Hepatocyte (in vitro differentiated cells): ENCODE measurements at regions not wholly inside any gene's neighbourhood (a gene's known extent, or its start where the extent isn't known, plus 50 kb on each side); places are given as distances from the start of the nearest gene placed in this dataset.

Experiments
- DNase-seq: peaks from one replicate; pipeline ENCODE4 v3.0.0-alpha.2; 2016; ENCODE audit warnings: low spot score
- H2AFZ ChIP-seq: fragments of 200-600 bp; sonication (generic); 2 replicates; pipeline ENCODE4 v1.6.0; 2016; ENCODE audit warnings: antibody characterized with exemption, mild to moderate bottlenecking
- H3K27ac ChIP-seq: fragments of 200-600 bp; sonication (generic); 2 replicates; pipeline ENCODE4 v1.5.1; 2016; ENCODE audit warnings: mild to moderate bottlenecking
- H3K27me3 ChIP-seq: fragments of 200-600 bp; sonication (generic); 2 replicates; pipeline ENCODE4 v1.6.1; 2016
- H3K36me3 ChIP-seq: fragments of 200-600 bp; sonication (generic); replicated peaks from 2 replicates; pipeline ENCODE4 v1.5.1; 2016; ENCODE audit warnings: low read depth; ENCODE audit not compliant: insufficient read depth
- H3K4me1 ChIP-seq: fragments of 200-600 bp; sonication (generic); 2 replicates; pipeline ENCODE4 v1.5.1; 2016; ENCODE audit warnings: mild to moderate bottlenecking, moderate library complexity; ENCODE audit not compliant: insufficient read depth
- H3K4me2 ChIP-seq: fragments of 200-600 bp; sonication (generic); 2 replicates; pipeline ENCODE4 v1.6.0; 2016
- H3K4me3 ChIP-seq: fragments of 200-600 bp; sonication (generic); 2 replicates; pipeline ENCODE4 v1.5.1; 2016; ENCODE audit warnings: mild to moderate bottlenecking
- H3K79me2 ChIP-seq: fragments of 200-600 bp; sonication (generic); 2 replicates; pipeline ENCODE4 v1.6.0; 2017; ENCODE audit warnings: mild to moderate bottlenecking
- H3K9me2 ChIP-seq: fragments of 200-600 bp; sonication (generic); replicated peaks from 2 replicates; pipeline ENCODE4 v1.6.0; 2017; ENCODE audit warnings: mild to moderate bottlenecking; ENCODE audit not compliant: insufficient read depth
- H3K9me3 ChIP-seq: fragments of 200-600 bp; sonication (generic); 2 replicates; pipeline ENCODE4 v1.5.1; 2016; ENCODE audit warnings: low read depth, mild to moderate bottlenecking
- H4K20me1 ChIP-seq: fragments of 200-600 bp; sonication (generic); 2 replicates; pipeline ENCODE4 v1.6.0; 2016; ENCODE audit warnings: mild to moderate bottlenecking; ENCODE audit not compliant: insufficient read depth, poor library complexity, severe bottlenecking
- EZH2 ChIP-seq: fragments of 200-600 bp; sonication (generic); IDR thresholded peaks from 2 replicates; pipeline ENCODE4 v1.6.1; 2016; ENCODE audit warnings: antibody characterized with exemption, mild to moderate bottlenecking, borderline replicate concordance
- EZH2phosphoT487 ChIP-seq: fragments of 200-600 bp; sonication (generic); IDR thresholded peaks from one replicate; pipeline ENCODE4 v1.6.1; 2018; ENCODE audit warnings: antibody characterized with exemption, mild to moderate bottlenecking, low read depth, moderate library complexity; ENCODE audit not compliant: unreplicated experiment, severe bottlenecking
- WGBS: methylation state at CpG from one replicate; pipeline ENCODE4 v1.1.6; 2016; ENCODE audit warnings: low lambda C conversion rate; ENCODE audit errors: missing lambda C conversion rate; 5-methylcytosine and 5-hydroxymethylcytosine counted together
- TF ChIP-seq, protein P1 (sequence below): fragments of 200-600 bp; sonication (generic); IDR thresholded peaks from 2 replicates; pipeline ENCODE4 v1.5.1; 2016; ENCODE audit warnings: antibody characterized with exemption, mild to moderate bottlenecking; ENCODE audit not compliant: poor library complexity

- H4K20me1 ChIP-seq: no peaks in the 10 kb centered on the region
- no peak overlapping the region for H3K4me3 ChIP-seq
- no peaks in the 10 kb centered on the region for H3K27me3 ChIP-seq
- H3K27ac ChIP-seq: no peak overlapping the region
- no peaks in the 10 kb centered on the region for H3K36me3 ChIP-seq
- DNase-seq: no peak
- 63% methylated on average over 3 of the region's 3 CpGs for WGBS
- no peaks in the 10 kb centered on the region for H3K9me3 ChIP-seq
- no peak overlapping the region for H2AFZ ChIP-seq
- no peaks in the 10 kb centered on the region for H3K4me1 ChIP-seq
- no peak for TF ChIP-seq EZH2phosphoT487
- no peaks in the 10 kb centered on the region for H3K9me2 ChIP-seq
- no peak overlapping the region for H3K4me2 ChIP-seq
- no peaks in the 10 kb centered on the region for H3K79me2 ChIP-seq
Measured at GRCh38 chr1:95730986-95731385, 497.0 kb downstream of the RWDD3 start.

GRCh38 chr1:95731466-95731865 lies 497.5 kb downstream of the RWDD3 start:
- H2AFZ ChIP-seq: no peak overlapping the region
- no peaks in the 10 kb centered on the region for H3K9me2 ChIP-seq
- H3K36me3 ChIP-seq: no peaks in the 10 kb centered on the region
- no peak overlapping the region for H3K4me3 ChIP-seq
- H3K4me1 ChIP-seq: no peaks in the 10 kb centered on the region
- TF ChIP-seq EZH2phosphoT487 (no peak), EZH2 (no peak)
- TF ChIP-seq, protein P1, sequence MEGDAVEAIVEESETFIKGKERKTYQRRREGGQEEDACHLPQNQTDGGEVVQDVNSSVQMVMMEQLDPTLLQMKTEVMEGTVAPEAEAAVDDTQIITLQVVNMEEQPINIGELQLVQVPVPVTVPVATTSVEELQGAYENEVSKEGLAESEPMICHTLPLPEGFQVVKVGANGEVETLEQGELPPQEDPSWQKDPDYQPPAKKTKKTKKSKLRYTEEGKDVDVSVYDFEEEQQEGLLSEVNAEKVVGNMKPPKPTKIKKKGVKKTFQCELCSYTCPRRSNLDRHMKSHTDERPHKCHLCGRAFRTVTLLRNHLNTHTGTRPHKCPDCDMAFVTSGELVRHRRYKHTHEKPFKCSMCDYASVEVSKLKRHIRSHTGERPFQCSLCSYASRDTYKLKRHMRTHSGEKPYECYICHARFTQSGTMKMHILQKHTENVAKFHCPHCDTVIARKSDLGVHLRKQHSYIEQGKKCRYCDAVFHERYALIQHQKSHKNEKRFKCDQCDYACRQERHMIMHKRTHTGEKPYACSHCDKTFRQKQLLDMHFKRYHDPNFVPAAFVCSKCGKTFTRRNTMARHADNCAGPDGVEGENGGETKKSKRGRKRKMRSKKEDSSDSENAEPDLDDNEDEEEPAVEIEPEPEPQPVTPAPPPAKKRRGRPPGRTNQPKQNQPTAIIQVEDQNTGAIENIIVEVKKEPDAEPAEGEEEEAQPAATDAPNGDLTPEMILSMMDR: no peak
- H3K9me3 ChIP-seq: no peaks in the 10 kb centered on the region
- no peak overlapping the region for H3K27ac ChIP-seq
- H4K20me1 ChIP-seq: no peaks in the 10 kb centered on the region
- no peaks in the 10 kb centered on the region for H3K79me2 ChIP-seq
- no peak overlapping the region for H3K4me2 ChIP-seq
- DNase-seq: no peak
- H3K27me3 ChIP-seq: no peaks in the 10 kb centered on the region

DNA sequence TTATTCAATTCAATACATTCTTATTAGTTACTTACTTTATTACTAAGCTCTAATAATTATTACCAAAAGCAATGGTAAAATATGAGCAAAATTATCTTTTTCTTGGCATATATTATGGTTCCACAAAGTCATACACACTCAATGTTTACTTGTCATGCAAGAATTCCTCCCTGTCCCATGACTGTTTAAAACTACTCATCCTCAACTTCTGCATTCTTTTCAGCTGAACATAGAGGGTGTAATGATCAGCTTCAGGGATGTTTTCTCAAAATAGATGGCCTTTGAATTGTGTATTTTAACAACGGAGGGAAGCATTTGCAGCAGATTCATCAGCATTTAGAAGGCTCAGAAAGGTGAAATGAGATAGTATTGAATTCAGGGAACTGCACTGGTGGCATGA lies 499.0 kb downstream of the RWDD3 start:
- 85% methylated on average over 1 of the region's 1 CpG for WGBS
- no peak overlapping the region for H3K4me3 ChIP-seq
- no peaks in the 10 kb centered on the region for H3K4me1 ChIP-seq
- no peak overlapping the region for H2AFZ ChIP-seq
- no peaks in the 10 kb centered on the region for H3K9me3 ChIP-seq
- no peak for DNase-seq
- H3K27me3 ChIP-seq: no peaks in the 10 kb centered on the region
- no peak overlapping the region for H3K4me2 ChIP-seq
- no peaks in the 10 kb centered on the region for H3K9me2 ChIP-seq
- H3K79me2 ChIP-seq: no peaks in the 10 kb centered on the region
- H4K20me1 ChIP-seq: no peaks in the 10 kb centered on the region
- no peak overlapping the region for H3K27ac ChIP-seq
- no peak for TF ChIP-seq EZH2phosphoT487
- TF ChIP-seq, protein P1: no peak
- TF ChIP-seq EZH2: no peak
- H3K36me3 ChIP-seq: no peaks in the 10 kb centered on the region

- no peaks in the 10 kb centered on the region for H3K9me3 ChIP-seq
- H4K20me1 ChIP-seq: no peaks in the 10 kb centered on the region
- TF ChIP-seq EZH2: no peak
- TF ChIP-seq EZH2phosphoT487: no peak
- TF ChIP-seq, protein P1: no peak
- no peaks in the 10 kb centered on the region for H3K4me1 ChIP-seq
- H3K36me3 ChIP-seq: no peaks in the 10 kb centered on the region
- no peak overlapping the region for H3K4me2 ChIP-seq
- DNase-seq: no peak
- H3K79me2 ChIP-seq: no peaks in the 10 kb centered on the region
- H3K4me3 ChIP-seq: no peak overlapping the region
- 92% methylated on average over 6 of the region's 6 CpGs for WGBS
- no peaks in the 10 kb centered on the region for H3K27me3 ChIP-seq
- no peak overlapping the region for H2AFZ ChIP-seq
- H3K27ac ChIP-seq: no peak overlapping the region
- no peaks in the 10 kb centered on the region for H3K9me2 ChIP-seq
Measured at GRCh38 chr1:95733671-95734070, 499.7 kb downstream of the RWDD3 start.
